BJ (cell line): ENCODE measurements at regions not wholly inside any gene's neighbourhood (a gene's known extent, or its start where the extent isn't known, plus 50 kb on each side); places are given as distances from the start of the nearest gene placed in this dataset.
"Not testable (repeated sequence)": the region's sequence is repeated elsewhere in the genome, so short reads cannot be mapped to it uniquely, and the experiment has no call there.

Experiments
- CTCF ChIA-PET: fragments of 350-600 bp; formaldehyde crosslinking; extraction: SDS; loops from one replicate; lab custom pipeline; 2021; ENCODE audit warnings: antibody characterized with exemption, inconsistent platforms; lab: Yijun Ruan, JAX
- POLR2A ChIA-PET: fragments of 300-600 bp; sonication (Branson Sonifier 250); formaldehyde crosslinking; extraction: SDS; loops from one replicate; lab custom pipeline; 2021; ENCODE audit warnings: antibody characterized with exemption; lab: Charles Lee
- DNase-seq: peaks from one replicate; pipeline ENCODE4 v3.0.0-alpha.2; 2011; ENCODE audit warnings: low read depth
- H3K27me3 ChIP-seq: 2 replicates; pipeline ENCODE4 v1.6.0; 2011; ENCODE audit warnings: low read length; ENCODE audit not compliant: control insufficient read depth, insufficient read depth
- H3K36me3 ChIP-seq: 2 replicates; pipeline ENCODE4 v1.5.1; 2011; ENCODE audit warnings: low read length; ENCODE audit not compliant: control insufficient read depth, insufficient read depth
- H3K4me3 ChIP-seq: 2 replicates; pipeline ENCODE4 v1.5.1; 2011; ENCODE audit warnings: low read depth, mild to moderate bottlenecking, control low read depth, low read length
- CTCF ChIP-seq: IDR thresholded peaks from 2 replicates; pipeline ENCODE4 v1.5.1; 2011; ENCODE audit warnings: low read depth, mild to moderate bottlenecking, control low read depth, inconsistent platforms, low read length, moderate library complexity; ENCODE audit not compliant: insufficient read depth

GRCh38 chr5:110873773-110874437 is 135.1 kb downstream of the SLC25A46 start:
- Histone ChIP-seq H3K27me3 (no peaks in the 10 kb centered on the region), H3K36me3 (no peaks in the 10 kb centered on the region), H3K4me3 (no peak overlapping the region)
- ChIA-PET POLR2A (no interaction called here), CTCF (interaction anchor here (0.6 to 1.0 kb wide), 2 partner anchors 8 to 117 kb away, joined by 3 to 4 read pairs; no protein-coding TSS in a partner anchor)
- DNase-seq, result no peak
- TF ChIP-seq CTCF, result no peak

GRCh38 chr5:110875115-110875514 is 136.3 kb downstream of the SLC25A46 start:
- POLR2A ChIA-PET, H3K36me3 ChIP-seq, H3K4me3 ChIP-seq, DNase-seq, H3K27me3 ChIP-seq, CTCF ChIA-PET: not testable (repeated sequence)

- POLR2A ChIA-PET, result no interaction called here
- no peak for TF ChIP-seq CTCF
Observed at GRCh38 chr5:110878115-110878514, 139.3 kb downstream of the SLC25A46 start.

GRCh38 chr5:110879675-110880074 is 140.9 kb downstream of the SLC25A46 start:
- POLR2A ChIA-PET, result no interaction called here
- Histone ChIP-seq H3K4me3 (no peak overlapping the region), H3K27me3 (no peaks in the 10 kb centered on the region), H3K36me3 (no peaks in the 10 kb centered on the region)
- CTCF ChIA-PET, result no interaction called here
- TF ChIP-seq CTCF, result no peak
- no peak for DNase-seq

More at GRCh38 chr5:110878115-110878514, 139.3 kb downstream of the SLC25A46 start:
- no peaks in the 10 kb centered on the region for H3K27me3 ChIP-seq
- no peak overlapping the region for H3K4me3 ChIP-seq
- DNase-seq, result no peak
- no peaks in the 10 kb centered on the region for H3K36me3 ChIP-seq
- CTCF ChIA-PET, result interaction anchor here (0.6 kb wide), 1 partner anchor 239 kb away, joined by 3 read pairs; no protein-coding TSS in a partner anchor

- no peaks in the 10 kb centered on the region for H3K36me3 ChIP-seq
- no peaks in the 10 kb centered on the region for H3K27me3 ChIP-seq
- no peak for TF ChIP-seq CTCF
- DNase-seq, result no peak
- ChIA-PET CTCF (no interaction called here), POLR2A (no interaction called here)
- no peak overlapping the region for H3K4me3 ChIP-seq
Observed at GRCh38 chr5:110880413-110880812, 141.6 kb downstream of the SLC25A46 start.

- Histone ChIP-seq H3K4me3 (no peak overlapping the region), H3K36me3 (no peaks in the 10 kb centered on the region), H3K27me3 (no peaks in the 10 kb centered on the region)
- ChIA-PET CTCF (no interaction called here), POLR2A (no interaction called here)
- DNase-seq, result no peak
- no peak for TF ChIP-seq CTCF
Observed at GRCh38 chr5:110884005-110884404, 145.2 kb downstream of the SLC25A46 start.

- H3K4me3 ChIP-seq, POLR2A ChIA-PET, CTCF ChIA-PET, DNase-seq, H3K27me3 ChIP-seq, H3K36me3 ChIP-seq: not testable (repeated sequence)
Observed at GRCh38 chr5:110887170-110887569, 148.4 kb downstream of the SLC25A46 start.

GRCh38 chr5:110893854-110894483 is 155.2 kb downstream of the SLC25A46 start:
- DNase-seq, H3K4me3 ChIP-seq, H3K36me3 ChIP-seq, CTCF ChIA-PET, POLR2A ChIA-PET, H3K27me3 ChIP-seq: not testable (repeated sequence)
